HG03175 (cell line): ENCODE measurements at regions not wholly inside any gene's neighbourhood (a gene's known extent, or its start where the extent isn't known, plus 50 kb on each side); places are given as distances from the start of the nearest gene placed in this dataset.
"Not testable (repeated sequence)": the region's sequence is repeated elsewhere in the genome, so short reads cannot be mapped to it uniquely, and the experiment has no call there.

Experiments
- ATAC-seq: cut with Tn5 transposase; IDR thresholded peaks from one replicate; pipeline ENCODE4 v1.9.1; 2021; ENCODE audit warnings: mild to moderate bottlenecking, moderate library complexity; ENCODE audit not compliant: unreplicated experiment

GRCh38 chr3:146781606-146782005 lies 176.5 kb upstream of the PLSCR5 start:
- ATAC-seq = no peak

- no peak for ATAC-seq
These were observed 175.9 kb upstream of the PLSCR5 start for GRCh38 chr3:146781059-146781458.

DNA sequence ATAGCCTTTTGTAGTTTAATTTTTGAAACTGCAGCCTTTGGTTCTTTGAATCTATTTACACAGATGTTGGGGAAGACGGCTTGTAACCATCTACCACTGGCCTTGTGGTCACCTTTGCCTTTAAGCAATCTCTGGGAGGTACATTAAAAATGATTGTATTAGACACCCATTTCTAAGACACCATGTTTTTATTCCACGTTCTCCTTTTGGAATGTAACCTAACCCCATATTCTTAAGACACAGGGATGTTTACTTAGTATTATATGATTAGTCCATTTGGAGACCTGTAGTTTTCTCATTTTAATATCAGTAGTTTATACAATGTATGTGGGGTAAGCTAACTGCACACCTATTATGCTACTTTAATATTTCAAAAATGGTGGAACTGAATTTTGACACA lies 175.1 kb upstream of the PLSCR5 start:
- no peak for ATAC-seq

DNA sequence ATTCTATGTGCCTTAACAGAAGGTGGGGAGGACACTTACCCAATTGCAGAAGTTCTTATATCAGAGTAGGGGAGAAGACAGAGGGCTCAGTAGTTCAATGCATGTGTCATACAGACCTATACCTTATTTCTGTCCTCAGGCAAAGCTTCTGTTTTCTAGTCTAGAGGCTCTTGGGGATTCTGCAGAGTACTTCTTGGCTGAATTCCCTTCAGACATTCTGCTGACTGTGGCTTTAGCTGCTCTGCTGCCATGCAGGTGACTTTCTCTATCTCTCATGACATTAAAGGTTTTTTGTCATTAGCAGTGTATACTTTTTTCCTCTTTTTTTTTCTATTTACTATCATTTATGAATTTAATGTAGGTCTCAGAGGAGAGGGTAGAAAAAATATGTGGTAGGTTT lies 172.8 kb upstream of the PLSCR5 start:
- no peak for ATAC-seq

- ATAC-seq = no peak
These were observed 167.1 kb upstream of the PLSCR5 start for GRCh38 chr3:146772211-146772743.

- no peak for ATAC-seq
These were observed 165.7 kb upstream of the PLSCR5 start for GRCh38 chr3:146770881-146771280.

DNA sequence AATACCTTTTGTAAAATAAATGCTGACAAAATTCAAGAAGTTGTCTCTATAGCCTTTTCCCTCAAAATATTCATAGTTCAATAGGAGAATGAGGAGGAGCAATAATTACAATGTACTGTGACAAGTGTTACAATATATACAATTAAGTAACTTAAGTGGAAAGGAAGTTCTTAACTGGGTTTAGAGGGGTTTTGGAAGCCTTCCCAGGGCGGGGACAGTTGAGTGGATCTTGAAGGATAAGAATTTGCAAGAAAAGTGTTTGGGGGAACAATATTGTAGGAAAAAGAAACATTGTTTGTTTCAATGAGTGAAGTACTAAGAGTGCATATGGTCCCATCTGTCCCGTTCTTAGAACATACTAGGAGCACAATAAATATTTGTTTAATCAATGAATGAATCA lies 165.2 kb upstream of the PLSCR5 start:
- ATAC-seq = no peak

DNA sequence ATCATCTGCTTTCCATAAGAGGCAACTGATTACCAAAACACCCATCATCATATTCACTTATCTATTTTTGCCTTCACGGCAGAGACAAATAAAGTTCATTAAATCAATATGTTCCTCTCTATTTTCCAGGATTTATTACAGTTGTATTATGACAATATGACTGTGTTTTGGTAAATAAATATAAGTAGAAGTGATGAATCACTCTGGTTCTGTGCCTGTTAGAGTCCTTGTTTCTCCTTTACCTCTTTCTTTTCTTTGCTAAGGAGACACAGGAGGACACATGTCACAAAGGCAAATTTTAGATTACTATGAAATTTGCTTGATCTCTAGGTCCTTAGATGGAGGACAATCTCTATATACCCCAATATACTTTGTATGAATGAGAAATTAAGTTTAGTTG lies 152.6 kb upstream of the PLSCR5 start:
- ATAC-seq = no peak

DNA sequence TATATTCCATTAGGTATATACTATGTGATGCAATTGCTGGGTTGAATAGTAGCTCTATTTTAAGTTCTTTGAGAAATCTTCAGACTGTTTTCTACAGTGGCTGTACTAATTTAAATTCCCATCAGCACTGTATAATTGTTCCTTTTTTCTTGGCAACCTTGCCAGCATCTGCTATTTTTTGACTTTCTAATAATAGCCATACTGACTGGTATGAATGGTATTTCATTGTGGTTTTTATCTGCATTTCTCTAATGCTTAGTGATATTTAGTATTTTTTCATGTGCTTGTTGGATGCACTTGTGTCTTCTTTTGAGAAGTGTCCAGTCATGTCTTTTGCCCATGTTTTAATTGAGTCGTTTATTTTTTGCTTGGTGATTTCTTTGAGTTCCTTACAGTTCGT lies 145.1 kb upstream of the PLSCR5 start:
- no peak for ATAC-seq

DNA sequence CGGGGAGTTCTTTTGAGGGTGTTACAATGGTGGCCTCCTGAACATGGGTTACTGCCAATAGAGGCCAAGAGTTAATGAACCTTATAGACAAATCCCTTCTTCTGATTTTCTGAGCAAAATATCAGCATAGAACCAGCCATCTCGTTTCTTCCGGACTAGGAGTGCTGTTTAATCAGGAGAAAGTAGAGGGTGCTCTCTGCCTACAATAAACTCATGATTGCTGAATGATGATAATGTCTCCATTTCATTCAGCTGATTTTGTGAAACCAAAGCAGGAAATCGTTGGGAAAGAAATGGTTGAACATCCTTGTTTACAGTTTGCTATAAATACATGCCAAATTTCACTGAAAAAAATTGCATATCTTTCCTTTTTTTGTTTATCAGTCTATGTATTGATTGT lies 142.8 kb upstream of the PLSCR5 start:
- ATAC-seq = no peak

DNA sequence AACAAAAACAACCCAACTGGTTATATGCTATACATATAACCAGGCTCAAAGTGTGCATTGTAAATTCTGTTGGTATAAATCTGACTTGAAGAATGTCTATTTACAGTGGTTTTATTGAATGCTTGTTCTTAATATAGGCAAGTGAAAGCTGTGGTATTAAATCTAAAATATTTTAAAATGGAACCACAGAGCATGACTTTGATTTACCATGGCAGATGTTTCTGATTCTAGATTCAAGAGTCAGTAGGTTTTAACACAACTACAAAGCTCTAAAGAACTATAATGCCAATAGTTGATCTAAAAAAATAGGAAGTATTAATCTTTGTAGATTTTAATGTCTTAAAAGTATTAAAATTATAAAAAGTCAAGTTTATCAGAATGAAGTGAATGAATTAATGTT lies 141.9 kb upstream of the PLSCR5 start:
- no peak for ATAC-seq

GRCh38 chr3:146746190-146746589 lies 141.0 kb upstream of the PLSCR5 start:
- ATAC-seq = no peak

DNA sequence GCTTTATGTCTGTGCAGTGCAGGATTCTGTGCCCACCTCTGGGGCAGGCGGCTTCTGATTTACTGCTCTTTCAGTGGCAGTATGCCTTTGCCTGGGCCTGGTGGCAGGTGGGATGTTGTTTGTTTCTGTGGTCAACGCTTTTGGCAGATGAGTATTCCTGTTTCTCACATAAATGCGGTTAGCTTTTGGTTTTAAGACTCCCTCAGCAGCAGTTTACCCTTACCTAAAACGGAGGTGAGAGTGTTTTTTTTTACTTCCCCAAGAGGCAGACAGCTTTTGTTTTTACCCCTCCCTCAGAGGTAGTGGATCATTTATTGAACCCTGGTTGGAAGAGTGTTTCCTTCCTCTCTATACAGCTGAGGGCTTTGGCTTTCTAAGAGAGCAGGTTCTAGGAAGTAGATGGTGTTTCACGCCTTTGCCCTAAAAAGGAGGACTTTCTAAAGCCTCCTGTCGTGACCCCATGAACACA lies 134.1 kb upstream of the PLSCR5 start:
- ATAC-seq = no peak

DNA sequence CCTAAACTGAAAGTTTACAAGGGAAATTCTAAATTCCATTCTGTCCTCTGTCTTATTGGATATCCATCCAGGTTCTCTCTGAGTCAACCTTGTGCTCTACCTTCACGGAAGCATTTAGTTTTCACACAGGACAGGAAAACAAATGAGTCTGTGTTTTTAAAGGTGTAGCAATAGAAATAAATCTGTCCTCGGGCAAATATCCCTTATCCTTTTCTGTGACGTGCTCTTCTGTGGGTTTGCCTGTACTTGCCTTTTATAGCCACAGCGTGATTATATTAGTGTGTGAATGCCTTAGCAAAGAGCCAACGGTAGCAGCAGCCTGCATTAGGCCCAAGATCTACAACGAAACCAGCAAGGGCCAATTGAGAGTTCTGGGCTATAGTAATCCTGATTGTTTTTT lies 127.2 kb upstream of the PLSCR5 start:
- ATAC-seq = no peak

- ATAC-seq = no peak
These were observed 110.0 kb upstream of the PLSCR5 start for GRCh38 chr3:146715170-146715569.

DNA sequence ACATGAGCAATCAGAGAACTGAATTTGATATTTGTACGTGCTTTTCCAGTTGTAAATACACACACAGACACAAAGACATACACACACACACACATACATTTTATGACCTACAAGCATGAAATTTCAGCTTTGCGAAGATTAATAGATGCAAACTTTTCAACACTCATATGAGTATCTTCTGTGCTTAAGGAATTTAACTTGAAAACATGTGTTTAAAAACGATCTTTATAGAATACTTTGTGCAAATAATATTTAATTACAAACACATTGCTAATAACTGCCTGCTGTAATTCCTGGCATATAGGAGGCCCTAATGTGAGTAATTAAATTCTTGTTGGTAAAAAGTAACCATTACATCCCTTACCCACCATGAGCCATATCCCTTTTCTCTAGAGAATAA lies 107.7 kb upstream of the PLSCR5 start:
- no peak for ATAC-seq

GRCh38 chr3:146709969-146710368 lies 104.8 kb upstream of the PLSCR5 start:
- ATAC-seq = no peak

DNA sequence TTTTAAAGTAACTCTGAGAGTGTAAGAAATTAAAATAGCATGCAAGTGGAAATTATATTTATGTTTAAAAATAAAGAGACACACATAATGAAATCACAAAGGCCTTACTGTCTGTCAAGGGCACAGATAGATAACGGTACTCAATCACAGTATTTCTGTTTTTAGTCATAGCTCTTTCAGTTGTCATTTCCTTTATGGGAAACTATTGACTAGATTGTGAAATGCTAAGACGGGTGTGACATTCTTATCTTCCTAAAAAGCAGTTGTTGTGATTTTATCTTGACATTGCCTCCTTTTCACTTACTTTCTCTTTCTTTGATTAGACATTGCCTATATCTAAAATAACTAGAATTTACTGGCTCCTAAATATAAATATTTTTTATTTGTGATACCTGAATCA lies 100.1 kb upstream of the PLSCR5 start:
- ATAC-seq = peak; percentile 71

- no peak for ATAC-seq
These were observed 97.1 kb upstream of the PLSCR5 start for GRCh38 chr3:146702237-146702636.

DNA sequence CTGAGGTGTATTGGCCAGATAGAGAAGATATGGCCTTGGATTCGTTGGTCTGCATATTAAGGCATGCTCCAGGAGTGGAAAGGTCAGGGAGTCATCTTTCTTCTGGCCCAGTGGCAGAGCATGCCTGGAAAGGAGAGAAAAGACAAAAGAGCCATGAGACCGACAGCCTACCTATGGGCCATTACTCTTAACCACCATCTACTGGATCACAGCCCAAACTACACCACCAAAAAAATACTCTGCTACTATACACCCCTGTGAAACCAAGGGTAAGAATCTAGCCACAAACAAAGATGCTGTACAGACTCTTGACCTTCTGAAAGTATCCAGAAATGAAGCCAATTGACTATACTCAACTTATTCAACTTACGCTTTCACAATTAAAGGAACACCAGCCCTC lies 96.1 kb upstream of the PLSCR5 start:
- ATAC-seq = no peak

- ATAC-seq = not testable (repeated sequence)
These were observed 94.9 kb upstream of the PLSCR5 start for GRCh38 chr3:146700025-146700424.

GRCh38 chr3:146692254-146692653 lies 87.1 kb upstream of the PLSCR5 start:
- no peak for ATAC-seq

DNA sequence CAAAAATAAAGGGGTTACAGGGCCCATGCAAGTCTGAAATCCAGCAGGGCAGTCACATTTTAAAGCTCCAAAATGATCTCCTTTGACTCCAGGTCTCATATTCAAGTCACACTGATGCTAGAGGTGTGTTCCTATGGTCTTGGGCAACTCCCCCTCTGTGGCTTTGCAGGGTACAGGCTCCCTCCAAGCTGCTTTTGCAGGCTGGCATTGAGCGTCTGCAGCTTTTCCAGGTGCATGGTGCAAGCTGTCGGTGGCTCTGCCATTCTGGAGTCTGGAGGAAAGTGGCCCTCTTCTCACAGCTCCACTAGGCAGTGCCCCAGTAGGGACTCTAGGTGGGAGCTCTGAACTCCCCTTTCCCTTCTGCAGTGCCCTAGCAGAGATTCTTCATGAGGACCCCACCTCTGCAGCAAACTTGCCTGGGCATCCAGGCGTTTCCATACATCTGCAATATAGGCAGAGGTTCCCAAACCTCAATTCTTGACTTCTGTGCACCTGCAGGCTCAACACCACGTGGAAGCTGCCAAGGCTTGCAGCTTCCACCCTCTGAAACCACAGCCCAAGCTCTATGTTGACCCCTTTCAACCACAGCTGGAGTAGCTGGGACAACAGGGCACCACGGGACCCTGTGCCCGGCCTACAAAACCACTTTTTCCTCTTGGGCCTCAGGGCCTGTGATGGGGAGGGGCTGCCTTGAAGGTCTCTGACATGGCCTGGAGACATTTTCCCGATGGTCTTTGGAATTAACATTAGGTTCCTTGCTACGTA lies 80.1 kb upstream of the PLSCR5 start:
- no peak for ATAC-seq
